SK-N-SH (cell line): ENCODE measurements at regions not wholly inside any gene's neighbourhood (a gene's known extent, or its start where the extent isn't known, plus 50 kb on each side); places are given as distances from the start of the nearest gene placed in this dataset.
"Not testable (repeated sequence)": the region's sequence is repeated elsewhere in the genome, so short reads cannot be mapped to it uniquely, and the experiment has no call there.

ENCODE experiments used
- CTCF ChIA-PET: fragments of 300-600, 350-600 bp; formaldehyde crosslinking; extraction: SDS; loops from one replicate; lab custom pipeline; 2021; lab: Yijun Ruan, JAX
- POLR2A ChIA-PET: fragments of 350-600 bp; sonication (Branson Sonifier 250); formaldehyde crosslinking; extraction: SDS; loops from one replicate; lab custom pipeline; 2020; ENCODE audit warnings: antibody characterized with exemption, inconsistent platforms; lab: Yijun Ruan, JAX
- DNase-seq: peaks from one replicate; pipeline ENCODE4 v3.0.0; 2012
- H2AFZ ChIP-seq: fragments of 200-600 bp; sonication (generic); 2 replicates; pipeline ENCODE4 v1.8.1; 2016; ENCODE audit warnings: antibody characterized with exemption, mild to moderate bottlenecking, low read depth
- H3F3A ChIP-seq: fragments of 200-600 bp; sonication (generic); replicated peaks from 2 replicates; pipeline ENCODE3; 2016; ENCODE audit warnings: antibody characterized with exemption, mild to moderate bottlenecking; ENCODE audit not compliant: insufficient read depth
- H3K27ac ChIP-seq, 2 experiments: fragments of 200-500 bp in 1 of 2; fragments of 200-600 bp in 1 of 2; sonication (Bioruptor generic) in 1 of 2; sonication (generic), shearing (Covaris generic) in 1 of 2; 2 replicates each; pipeline versions ENCODE4 v1.5.1 to v1.6.1; 2014 to 2016; ENCODE audit warnings: low read depth in 2 of 2, inconsistent platforms in 1 of 2, low read length in 1 of 2, mild to moderate bottlenecking in 1 of 2, mixed read lengths in 1 of 2
- H3K27me3 ChIP-seq: fragments of 200-600 bp; sonication (generic), shearing (Covaris generic); 2 replicates; pipeline ENCODE4 v1.6.1; 2016; ENCODE audit warnings: mixed run types; ENCODE audit not compliant: insufficient read depth
- H3K36me3 ChIP-seq, 2 experiments: fragments of 200-500 bp in 1 of 2; fragments of 200-600 bp in 1 of 2; sonication (Bioruptor generic) in 1 of 2; sonication (generic) in 1 of 2; replicated peaks in 1 of 2; 2 replicates each; pipeline versions ENCODE3 to v1.5.1; 2014 to 2016; ENCODE audit warnings: low read length in 1 of 2, mild to moderate bottlenecking in 1 of 2; ENCODE audit not compliant: insufficient read depth in 2 of 2, control insufficient read depth in 1 of 2
- H3K4me1 ChIP-seq, 2 experiments: fragments of 200-500 bp in 1 of 2; fragments of 200-600 bp in 1 of 2; sonication (Bioruptor generic) in 1 of 2; sonication (generic), shearing (Covaris generic) in 1 of 2; 2 replicates each; pipeline versions ENCODE4 v1.5.1 to v1.6.1; 2014 to 2016; ENCODE audit warnings: low read depth in 1 of 2, low read length in 1 of 2, mixed run types in 1 of 2; ENCODE audit not compliant: insufficient read depth in 2 of 2, control insufficient read depth in 1 of 2
- H3K4me2 ChIP-seq: fragments of 200-600 bp; sonication (generic), shearing (Covaris generic); 2 replicates; pipeline ENCODE4 v1.6.1; 2017; ENCODE audit warnings: mixed run types
- H3K4me3 ChIP-seq, 2 experiments: fragments of 200-500 bp in 1 of 2; fragments of 200-600 bp in 1 of 2; sonication (Bioruptor generic) in 1 of 2; sonication (generic), shearing (Covaris generic) in 1 of 2; 2 replicates each; pipeline versions ENCODE4 v1.5.1 to v1.8.1; 2014 to 2016; ENCODE audit warnings: low read depth in 2 of 2, inconsistent platforms in 1 of 2, low read length in 1 of 2, mild to moderate bottlenecking in 1 of 2, mixed read lengths in 1 of 2, moderate library complexity in 1 of 2
- H3K79me2 ChIP-seq: fragments of 200-600 bp; sonication (generic); 2 replicates; pipeline ENCODE4 v1.8.1; 2017; ENCODE audit warnings: mild to moderate bottlenecking; ENCODE audit not compliant: insufficient read depth
- H3K9ac ChIP-seq: fragments of 200-600 bp; sonication (generic); 2 replicates; pipeline ENCODE4 v1.6.1; 2017; ENCODE audit warnings: mixed run types
- H3K9me2 ChIP-seq: fragments of 200-600 bp; sonication (generic); 2 replicates; pipeline ENCODE4 v1.6.1; 2017; ENCODE audit warnings: mixed run types
- H3K9me3 ChIP-seq: fragments of 200-600 bp; sonication (generic); 2 replicates; pipeline ENCODE4 v1.6.1; 2017; ENCODE audit warnings: mixed run types, mild to moderate bottlenecking, moderate library complexity
- H4K20me1 ChIP-seq: fragments of 200-600 bp; sonication (generic); 2 replicates; pipeline ENCODE4 v1.6.1; 2017; ENCODE audit warnings: mild to moderate bottlenecking, mixed run types; ENCODE audit not compliant: insufficient read depth
- CHD2 ChIP-seq: fragments of 150-350 bp; IDR thresholded peaks from 2 replicates; pipeline ENCODE4 v1.6.1; 2018; ENCODE audit warnings: low read length; ENCODE audit not compliant: partially characterized antibody
- ELF1 ChIP-seq: IDR thresholded peaks from 2 replicates; pipeline ENCODE4 v1.4.0; 2012
- FOSL2 ChIP-seq: IDR thresholded peaks from 2 replicates; pipeline ENCODE4 v1.4.0; 2012; ENCODE audit warnings: low read depth, mild to moderate bottlenecking, moderate library complexity, borderline replicate concordance
- FOXJ3 ChIP-seq: sonication (generic); formaldehyde crosslinking; IDR thresholded peaks from 2 replicates; pipeline ENCODE4 v1.5.1; 2020; ENCODE audit warnings: mild to moderate bottlenecking, missing genetic modification reagents
- FOXM1 ChIP-seq: IDR thresholded peaks from 2 replicates; pipeline ENCODE4 v1.4.0; 2012; ENCODE audit warnings: low read depth, mild to moderate bottlenecking
- GATA2 ChIP-seq: sonication (generic); formaldehyde crosslinking; IDR thresholded peaks from 2 replicates; pipeline ENCODE4 v1.5.0; 2020; ENCODE audit warnings: mild to moderate bottlenecking, missing genetic modification reagents
- MEF2A ChIP-seq: IDR thresholded peaks from 2 replicates; pipeline ENCODE4 v1.4.0; 2012; ENCODE audit warnings: low read depth, borderline replicate concordance
- MXI1 ChIP-seq: IDR thresholded peaks from 2 replicates; pipeline ENCODE4 v1.6.1; 2012; ENCODE audit warnings: mild to moderate bottlenecking, low read depth, low read length, improper control_type of control experiment
- RAD21 ChIP-seq: IDR thresholded peaks from 2 replicates; pipeline ENCODE4 v1.6.1; 2012; ENCODE audit warnings: mild to moderate bottlenecking, low read length
- RCOR1 ChIP-seq: fragments of 150-350 bp; IDR thresholded peaks from 2 replicates; pipeline ENCODE4 v1.6.1; 2017; ENCODE audit warnings: antibody characterized with exemption, low read length
- RXRA ChIP-seq: IDR thresholded peaks from 2 replicates; pipeline ENCODE4 v1.4.0; 2012; ENCODE audit warnings: low read depth, mild to moderate bottlenecking, borderline replicate concordance
- SMC3 ChIP-seq: IDR thresholded peaks from 2 replicates; pipeline ENCODE4 v1.6.1; 2012; ENCODE audit warnings: low read depth, low read length, improper control_type of control experiment
- TAF1 ChIP-seq: IDR thresholded peaks from 2 replicates; pipeline ENCODE4 v1.6.1; 2012; ENCODE audit warnings: low read depth, mild to moderate bottlenecking, low read length, moderate library complexity, borderline replicate concordance
- TEAD4 ChIP-seq: IDR thresholded peaks from 2 replicates; pipeline ENCODE4 v1.4.0; 2012; ENCODE audit warnings: mild to moderate bottlenecking, borderline replicate concordance; ENCODE audit not compliant: insufficient read depth
- WGBS: methylation state at CpG from one replicate; pipeline ENCODE4 v1.1.6; 2017; ENCODE audit warnings: low lambda C conversion rate; 5-methylcytosine and 5-hydroxymethylcytosine counted together
- TF ChIP-seq, protein P1 (sequence below): IDR thresholded peaks from 2 replicates; pipeline ENCODE4 v1.4.0; 2012; ENCODE audit warnings: low read depth
- TF ChIP-seq, protein P2 (sequence below): IDR thresholded peaks from 2 replicates; pipeline ENCODE4; 2012
- TF ChIP-seq, protein P3 (sequence below): IDR thresholded peaks from 2 replicates; pipeline ENCODE4 v1.4.0; 2012; ENCODE audit warnings: low read depth, borderline replicate concordance
- TF ChIP-seq, protein P4 (sequence below): fragments of 200-600 bp; sonication (generic); IDR thresholded peaks from 2 replicates; pipeline ENCODE4 v1.6.1; 2017; ENCODE audit warnings: antibody characterized with exemption, mild to moderate bottlenecking, moderate library complexity
- TF ChIP-seq, protein P5 (sequence below): fragments of 150-350 bp; IDR thresholded peaks from 2 replicates; pipeline ENCODE4 v1.6.1; 2016; ENCODE audit warnings: mild to moderate bottlenecking, low read depth, low read length
- TF ChIP-seq, protein P6 (sequence below): IDR thresholded peaks from 2 replicates; pipeline ENCODE4 v1.4.0; 2012; ENCODE audit warnings: low read depth, borderline replicate concordance

DNA sequence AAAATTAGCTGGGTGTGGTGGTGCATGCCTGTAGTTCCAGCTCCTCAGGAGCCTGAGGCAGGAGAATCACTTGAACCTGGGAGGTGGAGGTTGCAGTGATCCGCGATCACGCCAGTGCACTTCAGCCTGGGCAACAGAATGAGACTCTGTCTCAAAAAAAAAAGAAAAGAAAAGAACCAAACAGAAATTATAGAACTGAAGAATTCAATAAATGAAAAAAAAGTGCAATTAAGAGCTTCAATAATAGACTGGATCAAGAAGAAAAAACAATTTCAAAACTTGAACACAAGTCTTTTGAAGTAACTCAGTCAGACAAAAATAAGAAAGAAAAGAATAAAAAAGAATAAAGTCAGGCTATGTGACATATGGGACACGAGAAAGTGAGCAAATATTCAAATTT is 175.8 kb upstream of the ZSWIM2 start:
- TF ChIP-seq MEF2A, result no peak
- no peak for TF ChIP-seq RAD21
- TF ChIP-seq, protein P1, sequence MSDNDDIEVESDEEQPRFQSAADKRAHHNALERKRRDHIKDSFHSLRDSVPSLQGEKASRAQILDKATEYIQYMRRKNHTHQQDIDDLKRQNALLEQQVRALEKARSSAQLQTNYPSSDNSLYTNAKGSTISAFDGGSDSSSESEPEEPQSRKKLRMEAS, result no peak
- TF ChIP-seq TEAD4, result no peak
- TF ChIP-seq, protein P2, sequence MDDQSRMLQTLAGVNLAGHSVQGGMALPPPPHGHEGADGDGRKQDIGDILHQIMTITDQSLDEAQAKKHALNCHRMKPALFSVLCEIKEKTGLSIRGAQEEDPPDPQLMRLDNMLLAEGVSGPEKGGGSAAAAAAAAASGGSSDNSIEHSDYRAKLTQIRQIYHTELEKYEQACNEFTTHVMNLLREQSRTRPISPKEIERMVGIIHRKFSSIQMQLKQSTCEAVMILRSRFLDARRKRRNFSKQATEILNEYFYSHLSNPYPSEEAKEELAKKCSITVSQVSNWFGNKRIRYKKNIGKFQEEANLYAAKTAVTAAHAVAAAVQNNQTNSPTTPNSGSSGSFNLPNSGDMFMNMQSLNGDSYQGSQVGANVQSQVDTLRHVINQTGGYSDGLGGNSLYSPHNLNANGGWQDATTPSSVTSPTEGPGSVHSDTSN, result no peak
- TF ChIP-seq, protein P3, sequence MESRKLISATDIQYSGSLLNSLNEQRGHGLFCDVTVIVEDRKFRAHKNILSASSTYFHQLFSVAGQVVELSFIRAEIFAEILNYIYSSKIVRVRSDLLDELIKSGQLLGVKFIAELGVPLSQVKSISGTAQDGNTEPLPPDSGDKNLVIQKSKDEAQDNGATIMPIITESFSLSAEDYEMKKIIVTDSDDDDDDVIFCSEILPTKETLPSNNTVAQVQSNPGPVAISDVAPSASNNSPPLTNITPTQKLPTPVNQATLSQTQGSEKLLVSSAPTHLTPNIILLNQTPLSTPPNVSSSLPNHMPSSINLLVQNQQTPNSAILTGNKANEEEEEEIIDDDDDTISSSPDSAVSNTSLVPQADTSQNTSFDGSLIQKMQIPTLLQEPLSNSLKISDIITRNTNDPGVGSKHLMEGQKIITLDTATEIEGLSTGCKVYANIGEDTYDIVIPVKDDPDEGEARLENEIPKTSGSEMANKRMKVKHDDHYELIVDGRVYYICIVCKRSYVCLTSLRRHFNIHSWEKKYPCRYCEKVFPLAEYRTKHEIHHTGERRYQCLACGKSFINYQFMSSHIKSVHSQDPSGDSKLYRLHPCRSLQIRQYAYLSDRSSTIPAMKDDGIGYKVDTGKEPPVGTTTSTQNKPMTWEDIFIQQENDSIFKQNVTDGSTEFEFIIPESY, result no peak
- TF ChIP-seq, protein P4, sequence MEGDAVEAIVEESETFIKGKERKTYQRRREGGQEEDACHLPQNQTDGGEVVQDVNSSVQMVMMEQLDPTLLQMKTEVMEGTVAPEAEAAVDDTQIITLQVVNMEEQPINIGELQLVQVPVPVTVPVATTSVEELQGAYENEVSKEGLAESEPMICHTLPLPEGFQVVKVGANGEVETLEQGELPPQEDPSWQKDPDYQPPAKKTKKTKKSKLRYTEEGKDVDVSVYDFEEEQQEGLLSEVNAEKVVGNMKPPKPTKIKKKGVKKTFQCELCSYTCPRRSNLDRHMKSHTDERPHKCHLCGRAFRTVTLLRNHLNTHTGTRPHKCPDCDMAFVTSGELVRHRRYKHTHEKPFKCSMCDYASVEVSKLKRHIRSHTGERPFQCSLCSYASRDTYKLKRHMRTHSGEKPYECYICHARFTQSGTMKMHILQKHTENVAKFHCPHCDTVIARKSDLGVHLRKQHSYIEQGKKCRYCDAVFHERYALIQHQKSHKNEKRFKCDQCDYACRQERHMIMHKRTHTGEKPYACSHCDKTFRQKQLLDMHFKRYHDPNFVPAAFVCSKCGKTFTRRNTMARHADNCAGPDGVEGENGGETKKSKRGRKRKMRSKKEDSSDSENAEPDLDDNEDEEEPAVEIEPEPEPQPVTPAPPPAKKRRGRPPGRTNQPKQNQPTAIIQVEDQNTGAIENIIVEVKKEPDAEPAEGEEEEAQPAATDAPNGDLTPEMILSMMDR, result no peak
- no peak for TF ChIP-seq TAF1
- TF ChIP-seq, protein P5, sequence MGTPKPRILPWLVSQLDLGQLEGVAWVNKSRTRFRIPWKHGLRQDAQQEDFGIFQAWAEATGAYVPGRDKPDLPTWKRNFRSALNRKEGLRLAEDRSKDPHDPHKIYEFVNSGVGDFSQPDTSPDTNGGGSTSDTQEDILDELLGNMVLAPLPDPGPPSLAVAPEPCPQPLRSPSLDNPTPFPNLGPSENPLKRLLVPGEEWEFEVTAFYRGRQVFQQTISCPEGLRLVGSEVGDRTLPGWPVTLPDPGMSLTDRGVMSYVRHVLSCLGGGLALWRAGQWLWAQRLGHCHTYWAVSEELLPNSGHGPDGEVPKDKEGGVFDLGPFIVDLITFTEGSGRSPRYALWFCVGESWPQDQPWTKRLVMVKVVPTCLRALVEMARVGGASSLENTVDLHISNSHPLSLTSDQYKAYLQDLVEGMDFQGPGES, result no peak
- no peak for TF ChIP-seq MXI1
- no peak for TF ChIP-seq FOXM1
- TF ChIP-seq FOSL2, result no peak
- no peak for TF ChIP-seq CHD2
- no peak for TF ChIP-seq RXRA
- TF ChIP-seq SMC3, result no peak
- TF ChIP-seq ELF1, result no peak
- no peak for TF ChIP-seq FOXJ3 (CRISPR knock-in tag)
- TF ChIP-seq GATA2 (CRISPR knock-in tag), result no peak
- TF ChIP-seq RCOR1, result no peak
- TF ChIP-seq, protein P6, sequence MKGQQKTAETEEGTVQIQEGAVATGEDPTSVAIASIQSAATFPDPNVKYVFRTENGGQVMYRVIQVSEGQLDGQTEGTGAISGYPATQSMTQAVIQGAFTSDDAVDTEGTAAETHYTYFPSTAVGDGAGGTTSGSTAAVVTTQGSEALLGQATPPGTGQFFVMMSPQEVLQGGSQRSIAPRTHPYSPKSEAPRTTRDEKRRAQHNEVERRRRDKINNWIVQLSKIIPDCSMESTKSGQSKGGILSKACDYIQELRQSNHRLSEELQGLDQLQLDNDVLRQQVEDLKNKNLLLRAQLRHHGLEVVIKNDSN, result no peak
- H3K79me2 ChIP-seq, result no peaks in the 10 kb centered on the region
- no peaks in the 10 kb centered on the region for H3K9me2 ChIP-seq
- H3K27ac ChIP-seq, result no peak overlapping the region
- H4K20me1 ChIP-seq, result no peaks in the 10 kb centered on the region
- H3K9me3 ChIP-seq, result no peaks in the 10 kb centered on the region
- no peaks in the 10 kb centered on the region for H3K36me3 ChIP-seq
- H2AFZ ChIP-seq, result no peak overlapping the region
- H3F3A ChIP-seq, result no peaks in the 10 kb centered on the region
- H3K27me3 ChIP-seq, result no peaks in the 10 kb centered on the region
- 77% methylated on average over 4 of the region's 4 CpGs for WGBS
- no peak overlapping the region for H3K9ac ChIP-seq
- no peak for DNase-seq
- ChIA-PET POLR2A (no interaction called here), CTCF (interaction anchor here (0.8 kb wide), 1 partner anchor 12 kb away, joined by 3 read pairs; no protein-coding TSS in a partner anchor)
- no peaks in the 10 kb centered on the region for H3K4me1 ChIP-seq
- no peak overlapping the region for H3K4me2 ChIP-seq
- no peak overlapping the region for H3K4me3 ChIP-seq

DNA sequence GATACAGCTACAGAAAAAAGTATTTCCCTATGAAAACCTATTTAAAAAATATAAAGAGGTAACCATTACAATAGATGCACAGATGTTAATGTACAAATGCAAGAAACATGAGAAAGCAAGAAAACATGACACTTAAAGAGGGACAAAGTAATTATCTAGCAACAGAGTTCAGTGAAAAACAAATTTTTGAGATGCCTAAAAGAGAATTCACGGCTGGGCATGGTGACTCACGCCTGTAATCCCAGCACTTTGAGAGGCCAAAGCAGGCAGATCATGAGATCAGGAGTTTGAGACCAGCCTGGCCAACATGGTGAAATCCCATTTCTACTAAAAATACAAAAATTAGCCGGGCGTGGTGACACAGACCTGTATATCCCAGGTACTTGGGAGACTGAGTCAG is 175.0 kb upstream of the ZSWIM2 start:
- H3K36me3 ChIP-seq, H3F3A ChIP-seq, H3K4me3 ChIP-seq, H4K20me1 ChIP-seq, H3K9ac ChIP-seq, CTCF ChIA-PET, H3K9me3 ChIP-seq, H3K4me2 ChIP-seq, H2AFZ ChIP-seq, H3K27ac ChIP-seq, DNase-seq, H3K4me1 ChIP-seq, POLR2A ChIA-PET, H3K79me2 ChIP-seq, H3K9me2 ChIP-seq, H3K27me3 ChIP-seq: not testable (repeated sequence)
- 60% methylated on average over 4 of the region's 4 CpGs for WGBS
